ENCODE measurements at regions not wholly inside any gene's neighbourhood (a gene's known extent, or its start where the extent isn't known, plus 50 kb on each side); places are given as distances from the start of the nearest gene placed in this dataset.
"Not testable (repeated sequence)": the region's sequence is repeated elsewhere in the genome, so short reads cannot be mapped to it uniquely, and the experiment has no call there.

DNA sequence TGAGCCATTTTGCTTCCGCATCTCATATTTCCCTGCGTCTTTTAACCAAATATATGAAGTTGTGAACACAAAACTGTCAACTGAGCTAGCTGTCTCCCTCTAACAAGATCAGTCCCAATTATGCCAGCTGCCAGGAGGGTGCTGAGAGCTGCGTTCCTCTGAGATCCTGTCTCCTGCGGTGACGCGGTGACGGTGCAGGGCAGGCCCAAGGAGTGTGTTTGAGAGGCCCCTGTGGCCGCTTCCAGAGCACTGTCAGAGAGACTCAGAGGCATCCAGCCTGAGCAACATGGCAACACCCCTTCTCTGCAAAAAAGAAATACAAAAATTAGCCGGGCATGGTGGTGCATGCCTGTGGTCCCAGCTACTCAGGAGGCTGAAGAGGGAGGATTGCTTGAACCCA, 126.3 kb upstream of the FOXD4L5 start:
- H3K4me3 ChIP-seq (ENCODE audit: low read depth, low read length) = no peak overlapping the region
- TF ChIP-seq, protein P1, sequence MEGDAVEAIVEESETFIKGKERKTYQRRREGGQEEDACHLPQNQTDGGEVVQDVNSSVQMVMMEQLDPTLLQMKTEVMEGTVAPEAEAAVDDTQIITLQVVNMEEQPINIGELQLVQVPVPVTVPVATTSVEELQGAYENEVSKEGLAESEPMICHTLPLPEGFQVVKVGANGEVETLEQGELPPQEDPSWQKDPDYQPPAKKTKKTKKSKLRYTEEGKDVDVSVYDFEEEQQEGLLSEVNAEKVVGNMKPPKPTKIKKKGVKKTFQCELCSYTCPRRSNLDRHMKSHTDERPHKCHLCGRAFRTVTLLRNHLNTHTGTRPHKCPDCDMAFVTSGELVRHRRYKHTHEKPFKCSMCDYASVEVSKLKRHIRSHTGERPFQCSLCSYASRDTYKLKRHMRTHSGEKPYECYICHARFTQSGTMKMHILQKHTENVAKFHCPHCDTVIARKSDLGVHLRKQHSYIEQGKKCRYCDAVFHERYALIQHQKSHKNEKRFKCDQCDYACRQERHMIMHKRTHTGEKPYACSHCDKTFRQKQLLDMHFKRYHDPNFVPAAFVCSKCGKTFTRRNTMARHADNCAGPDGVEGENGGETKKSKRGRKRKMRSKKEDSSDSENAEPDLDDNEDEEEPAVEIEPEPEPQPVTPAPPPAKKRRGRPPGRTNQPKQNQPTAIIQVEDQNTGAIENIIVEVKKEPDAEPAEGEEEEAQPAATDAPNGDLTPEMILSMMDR (IDR thresholded peaks at IDR 0.05; ENCODE audit: insufficient read depth, low read length) = no peak
- DNase-seq (ENCODE audit: low read depth) = no peak

DNA sequence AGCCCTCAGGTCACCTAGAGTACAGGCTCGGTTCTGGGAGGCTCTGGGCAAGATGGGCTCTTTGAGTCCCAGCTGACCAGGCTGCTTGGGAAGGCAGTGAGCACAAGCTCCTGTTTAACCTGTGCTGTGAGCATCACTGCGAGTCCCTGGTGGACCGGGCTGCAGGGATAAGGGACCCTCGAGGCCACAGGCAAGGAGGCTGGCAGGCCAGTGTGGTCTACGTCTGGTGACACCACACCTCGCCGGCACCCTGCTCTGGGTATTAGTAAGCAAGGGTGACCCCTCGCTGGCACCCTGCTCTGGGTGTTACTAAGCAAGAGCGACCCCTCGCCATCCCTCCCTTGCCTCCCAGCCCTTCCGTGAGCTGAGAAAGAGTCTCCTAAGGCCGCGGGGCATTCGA, 125.9 kb upstream of the FOXD4L5 start:
- no peak for DNase-seq (ENCODE audit: low read depth)
- TF ChIP-seq, protein P1 (IDR thresholded peaks at IDR 0.05; ENCODE audit: insufficient read depth, low read length) = no peak
- no peak overlapping the region for H3K4me3 ChIP-seq (ENCODE audit: low read depth, low read length)

DNA sequence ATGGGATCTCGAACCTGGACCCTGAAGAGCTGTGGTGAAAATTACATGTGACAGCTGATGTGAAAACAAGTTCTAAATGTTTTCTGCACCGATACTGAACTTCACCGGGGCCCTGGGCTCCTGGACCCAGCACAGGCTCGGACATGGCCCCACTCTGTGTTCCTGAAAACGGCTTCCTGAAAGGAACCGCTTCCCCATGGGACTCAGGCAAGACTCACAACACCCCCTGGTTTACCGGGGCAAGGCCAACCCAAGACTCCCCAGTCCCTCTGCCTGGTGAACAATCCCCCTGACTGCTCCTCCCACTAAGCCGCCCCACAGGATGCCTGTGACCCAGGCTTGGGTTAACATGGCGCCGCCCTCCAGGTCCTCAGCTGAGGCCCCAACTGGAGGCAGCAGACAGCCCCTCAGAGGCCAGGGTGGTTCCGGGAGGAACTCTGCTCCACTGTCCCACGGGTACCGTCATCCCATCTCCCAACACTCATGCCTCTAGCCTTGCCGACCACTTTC, 124.5 kb upstream of the FOXD4L5 start:
- TF ChIP-seq, protein P1 (IDR thresholded peaks at IDR 0.05; ENCODE audit: insufficient read depth, low read length) = no peak
- no peak overlapping the region for H3K4me3 ChIP-seq (ENCODE audit: low read depth, low read length)
- no peak for DNase-seq (ENCODE audit: low read depth)

DNA sequence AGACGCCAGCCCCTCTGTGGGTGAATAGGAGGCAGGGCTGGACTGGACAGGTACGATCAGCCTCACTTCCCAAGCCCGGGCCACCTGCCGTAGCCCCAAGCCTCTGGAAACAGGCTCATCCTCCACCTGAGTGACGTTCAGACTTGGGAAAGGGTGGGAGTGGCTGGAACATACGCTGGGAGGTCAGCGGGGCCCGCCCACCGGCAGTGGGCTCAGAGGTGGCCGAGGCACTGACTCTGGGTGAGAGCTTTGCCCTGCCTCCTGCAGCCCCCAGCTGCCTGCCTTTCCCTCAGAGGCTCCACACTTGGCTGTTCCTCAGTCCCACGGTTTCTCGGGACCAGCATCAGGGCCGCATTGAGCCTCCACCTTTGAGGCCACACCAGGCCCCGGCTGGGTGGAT, 123.8 kb upstream of the FOXD4L5 start:
- H3K4me3 ChIP-seq (ENCODE audit: low read depth, low read length); DNase-seq (ENCODE audit: low read depth): not testable (repeated sequence)

DNA sequence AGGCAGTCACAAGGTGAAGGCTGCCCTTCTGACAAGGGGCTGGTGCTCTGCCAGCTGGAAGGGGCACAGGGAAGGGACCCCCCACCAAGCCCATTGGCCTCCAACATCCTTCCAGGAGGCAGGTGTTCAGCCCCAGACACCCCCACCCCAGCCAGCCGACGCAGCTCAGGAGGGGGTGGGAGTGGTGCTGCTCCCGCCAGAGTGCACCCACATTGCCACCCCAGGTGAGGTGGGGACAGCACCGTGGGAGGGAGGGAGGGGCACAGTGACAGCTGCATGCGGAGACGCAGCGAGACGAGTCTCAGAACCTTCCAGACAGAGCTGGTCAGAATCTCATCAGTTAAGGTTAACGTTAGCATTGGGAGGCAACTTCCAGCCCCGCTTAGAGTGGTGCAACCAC, 121.6 kb upstream of the FOXD4L5 start:
- DNase-seq (ENCODE audit: low read depth) = not testable (repeated sequence)

DNA sequence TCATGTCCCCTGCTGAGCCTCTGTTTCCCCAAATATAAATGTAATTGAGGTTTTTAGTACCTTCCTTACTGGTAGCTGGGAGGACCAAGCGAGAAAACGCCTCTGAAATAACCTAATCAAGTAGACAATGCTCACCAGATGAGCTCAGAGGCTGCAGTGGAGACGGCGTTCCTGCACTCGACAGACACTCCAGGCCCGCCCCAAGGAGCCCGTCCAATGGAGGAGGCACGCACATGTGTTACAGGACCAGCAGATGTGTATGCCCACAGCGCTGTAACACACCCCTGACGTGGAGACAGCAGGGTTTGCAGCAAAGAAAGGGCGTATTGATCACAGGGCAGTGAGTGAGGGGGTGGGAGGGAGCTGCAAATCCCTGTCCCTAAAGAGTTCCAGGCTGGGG, 120.8 kb upstream of the FOXD4L5 start:
- H3K4me3 ChIP-seq (ENCODE audit: low read depth, low read length); DNase-seq (ENCODE audit: low read depth): not testable (repeated sequence)

More for the DNA sequence above, 121.6 kb upstream of the FOXD4L5 start:
- not testable (repeated sequence) for H3K4me3 ChIP-seq (ENCODE audit: low read depth, low read length)

DNA sequence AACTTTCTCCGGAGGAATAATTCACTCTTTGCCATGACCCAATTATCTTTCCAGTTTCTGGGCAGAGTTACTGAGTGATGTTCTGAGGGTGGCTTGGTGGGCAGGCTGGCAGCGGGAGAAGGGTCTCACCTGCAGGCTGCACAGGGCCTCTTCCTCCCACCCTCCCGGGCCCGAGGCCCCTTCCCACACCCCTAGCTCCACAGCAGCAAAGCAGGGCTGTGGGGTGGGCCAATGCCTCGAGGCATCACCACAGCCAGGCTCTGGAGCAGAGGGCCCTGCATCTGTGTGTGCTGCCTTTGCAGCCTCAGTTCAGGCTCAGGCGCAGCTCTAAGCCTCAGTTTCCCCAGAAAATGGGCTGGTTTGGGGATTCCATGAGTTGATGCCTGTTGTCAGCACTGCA, 120.2 kb upstream of the FOXD4L5 start:
- no peak overlapping the region for H3K4me3 ChIP-seq (ENCODE audit: low read depth, low read length)
- TF ChIP-seq, protein P1 (IDR thresholded peaks at IDR 0.05; ENCODE audit: insufficient read depth, low read length) = no peak
- DNase-seq (ENCODE audit: low read depth) = no peak

DNA sequence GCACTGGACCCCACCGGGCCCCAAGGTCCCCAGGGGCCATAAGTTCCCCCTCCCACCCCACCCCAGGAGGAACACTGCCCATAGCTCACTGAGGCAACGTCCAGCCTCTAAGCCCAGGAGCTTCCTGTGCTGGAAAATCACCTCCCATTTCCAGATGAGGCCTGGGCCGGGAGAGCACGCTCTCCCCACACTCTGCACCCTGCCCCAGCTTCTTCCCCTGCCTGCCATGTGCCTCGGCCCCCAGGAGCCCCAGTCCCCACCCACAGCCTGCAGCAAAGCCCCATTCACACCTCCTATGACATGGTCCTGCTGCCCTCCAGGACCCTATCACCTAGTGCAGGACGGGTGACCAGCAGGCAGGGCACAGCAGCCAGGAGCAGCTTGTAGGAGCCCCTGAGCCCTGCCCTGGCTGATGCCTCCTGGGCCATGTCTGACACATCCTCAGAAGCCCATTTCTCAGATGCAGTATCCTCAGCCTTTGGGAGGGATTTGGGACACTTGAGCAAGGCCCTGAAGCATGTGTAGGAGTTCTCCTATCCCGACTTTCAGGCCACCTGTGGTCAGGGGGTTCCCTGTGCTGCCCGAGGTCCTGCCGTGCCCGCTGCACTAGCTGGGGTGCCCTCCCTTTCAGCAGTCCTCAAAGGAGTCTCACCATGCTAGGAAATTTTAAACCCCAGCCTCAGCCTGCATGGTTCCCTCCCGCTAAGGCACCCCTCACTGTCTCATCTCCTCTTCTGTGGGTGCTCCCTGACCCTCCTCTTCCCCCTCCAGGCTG, 119.4 kb upstream of the FOXD4L5 start:
- DNase-seq (ENCODE audit: low read depth) = no peak
- H3K4me3 ChIP-seq (ENCODE audit: low read depth, low read length) = no peak overlapping the region
- TF ChIP-seq, protein P1 (IDR thresholded peaks at IDR 0.05; ENCODE audit: insufficient read depth, low read length) = no peak

Measured in fibroblast of the aortic adventitia (primary cell).